ENCODE measurements at regions not wholly inside any gene's neighbourhood (a gene's known extent, or its start where the extent isn't known, plus 50 kb on each side); places are given as distances from the start of the nearest gene placed in this dataset.

GRCh38 chr20:61119794-61120410, 132.2 kb upstream of the CDH4 start:
- ChIA-PET POLR2A (no interaction called here), CTCF (no interaction called here)
- Mint-ChIP-seq H3K27me3 (no peaks in the 10 kb centered on the region), H3K4me3 (no peak overlapping the region), H3K27ac (no peak overlapping the region), H3K9me3 (no peaks in the 10 kb centered on the region), H3K36me3 (ENCODE audit: low read depth) (no peaks in the 10 kb centered on the region), H3K4me1 (no peaks in the 10 kb centered on the region)
- TF ChIP-seq CTCF (IDR thresholded peaks at IDR 0.05), result no peak
- intact Hi-C loops (cut with micrococcal nuclease), result no loop called here
- DNase-seq, result no peak
- no peak for ATAC-seq (ENCODE audit: low read depth)

- Mint-ChIP-seq H3K9me3 (no peaks in the 10 kb centered on the region), H3K36me3 (ENCODE audit: low read depth) (no peaks in the 10 kb centered on the region), H3K4me1 (no peaks in the 10 kb centered on the region), H3K27me3 (no peaks in the 10 kb centered on the region), H3K4me3 (no peak overlapping the region), H3K27ac (no peak overlapping the region)
- intact Hi-C loops (cut with micrococcal nuclease), result no loop called here
- DNase-seq (no peak), ATAC-seq (ENCODE audit: low read depth) (no peak)
- ChIA-PET CTCF (interaction anchor here (0.8 kb wide), 1 partner anchor 1172 kb away, joined by 5 read pairs; no protein-coding TSS in a partner anchor), POLR2A (no interaction called here)
- no peak for TF ChIP-seq CTCF (IDR thresholded peaks at IDR 0.05)
Measured at GRCh38 chr20:61120595-61121515, 131.2 kb upstream of the CDH4 start.

- intact Hi-C loops (cut with micrococcal nuclease), result no loop called here
- CTCF ChIA-PET, result interaction anchor here (0.8 kb wide), 1 partner anchor 1173 kb away, joined by 5 read pairs; no protein-coding TSS in a partner anchor
- Mint-ChIP-seq H3K27me3 (no peaks in the 10 kb centered on the region), H3K4me1 (no peaks in the 10 kb centered on the region), H3K36me3 (ENCODE audit: low read depth) (no peaks in the 10 kb centered on the region), H3K4me3 (no peak overlapping the region), H3K9me3 (no peaks in the 10 kb centered on the region), H3K27ac (no peak overlapping the region)
- no peak for TF ChIP-seq CTCF (IDR thresholded peaks at IDR 0.05)
- DNase-seq (no peak), ATAC-seq (ENCODE audit: low read depth) (no peak)
- POLR2A ChIA-PET, result no interaction called here
Measured at GRCh38 chr20:61121661-61122060, 130.4 kb upstream of the CDH4 start.

- Mint-ChIP-seq H3K4me3 (no peak overlapping the region), H3K36me3 (ENCODE audit: low read depth) (no peaks in the 10 kb centered on the region), H3K4me1 (no peaks in the 10 kb centered on the region), H3K27me3 (no peaks in the 10 kb centered on the region), H3K9me3 (no peaks in the 10 kb centered on the region), H3K27ac (no peak overlapping the region)
- CTCF ChIA-PET, result no interaction called here
- intact Hi-C loops (cut with micrococcal nuclease), result no loop called here
- ATAC-seq (ENCODE audit: low read depth) (no peak), DNase-seq (no peak)
- TF ChIP-seq CTCF (IDR thresholded peaks at IDR 0.05), result no peak
- POLR2A ChIA-PET, result no interaction called here
Measured at GRCh38 chr20:61123286-61123685, 128.8 kb upstream of the CDH4 start.

GRCh38 chr20:61123751-61124368, 128.2 kb upstream of the CDH4 start:
- Mint-ChIP-seq H3K27me3 (no peaks in the 10 kb centered on the region), H3K27ac (no peak overlapping the region), H3K36me3 (ENCODE audit: low read depth) (no peaks in the 10 kb centered on the region), H3K4me1 (no peaks in the 10 kb centered on the region), H3K9me3 (no peaks in the 10 kb centered on the region), H3K4me3 (no peak overlapping the region)
- ChIA-PET CTCF (no interaction called here), POLR2A (no interaction called here)
- ATAC-seq (ENCODE audit: low read depth) (no peak), DNase-seq (no peak)
- TF ChIP-seq CTCF (IDR thresholded peaks at IDR 0.05), result no peak
- intact Hi-C loops (cut with micrococcal nuclease), result no loop called here

Measured in activated B cell treated with CpG ODN at 0.5 μM for 24 hours (primary cell).